ENCODE measurements at regions not wholly inside any gene's neighbourhood (a gene's known extent, or its start where the extent isn't known, plus 50 kb on each side); places are given as distances from the start of the nearest gene placed in this dataset.

DNA sequence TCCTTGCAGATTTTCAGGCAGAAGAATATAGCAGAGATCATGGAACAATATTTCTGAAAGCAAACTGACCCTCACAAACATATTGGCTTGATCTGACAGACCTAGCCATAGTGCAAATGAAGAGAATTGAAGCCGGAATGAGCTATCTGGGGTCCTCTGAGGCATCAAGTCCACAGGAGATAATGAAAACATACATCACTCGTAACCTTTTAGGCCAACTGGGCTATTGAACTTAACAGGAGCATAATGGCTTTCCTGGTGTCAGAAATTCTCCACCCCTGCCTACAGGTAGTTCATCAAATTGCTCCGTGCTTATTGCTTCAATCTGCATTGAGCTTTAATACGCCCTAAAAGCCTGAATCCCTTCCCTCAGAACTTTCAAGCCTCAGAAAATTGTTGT lies 1414.6 kb upstream of the TENM4 start:
- Histone ChIP-seq H3K9me2 (replicated peaks; ENCODE audit: insufficient read depth) (no peaks in the 10 kb centered on the region), H3K4me3 (no peak overlapping the region), H3K4me2 (no peak overlapping the region), H3K27me3 (no peaks in the 10 kb centered on the region), H3K36me3 (replicated peaks; ENCODE audit: insufficient read depth, low read depth) (no peaks in the 10 kb centered on the region), H3K9me3 (ENCODE audit: low read depth) (no peaks in the 10 kb centered on the region), H3K4me1 (ENCODE audit: insufficient read depth) (no peaks in the 10 kb centered on the region), H3K79me2 (no peaks in the 10 kb centered on the region), H2AFZ (no peak overlapping the region), H3K27ac (no peak overlapping the region), H4K20me1 (ENCODE audit: insufficient read depth, poor library complexity, severe bottlenecking) (no peaks in the 10 kb centered on the region)
- TF ChIP-seq EZH2phosphoT487 (IDR thresholded peaks at IDR 0.05; ENCODE audit: low read depth, severe bottlenecking, unreplicated experiment) (no peak), EZH2 (IDR thresholded peaks at IDR 0.05; ENCODE audit: borderline replicate concordance) (no peak)
- TF ChIP-seq, protein P1, sequence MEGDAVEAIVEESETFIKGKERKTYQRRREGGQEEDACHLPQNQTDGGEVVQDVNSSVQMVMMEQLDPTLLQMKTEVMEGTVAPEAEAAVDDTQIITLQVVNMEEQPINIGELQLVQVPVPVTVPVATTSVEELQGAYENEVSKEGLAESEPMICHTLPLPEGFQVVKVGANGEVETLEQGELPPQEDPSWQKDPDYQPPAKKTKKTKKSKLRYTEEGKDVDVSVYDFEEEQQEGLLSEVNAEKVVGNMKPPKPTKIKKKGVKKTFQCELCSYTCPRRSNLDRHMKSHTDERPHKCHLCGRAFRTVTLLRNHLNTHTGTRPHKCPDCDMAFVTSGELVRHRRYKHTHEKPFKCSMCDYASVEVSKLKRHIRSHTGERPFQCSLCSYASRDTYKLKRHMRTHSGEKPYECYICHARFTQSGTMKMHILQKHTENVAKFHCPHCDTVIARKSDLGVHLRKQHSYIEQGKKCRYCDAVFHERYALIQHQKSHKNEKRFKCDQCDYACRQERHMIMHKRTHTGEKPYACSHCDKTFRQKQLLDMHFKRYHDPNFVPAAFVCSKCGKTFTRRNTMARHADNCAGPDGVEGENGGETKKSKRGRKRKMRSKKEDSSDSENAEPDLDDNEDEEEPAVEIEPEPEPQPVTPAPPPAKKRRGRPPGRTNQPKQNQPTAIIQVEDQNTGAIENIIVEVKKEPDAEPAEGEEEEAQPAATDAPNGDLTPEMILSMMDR (IDR thresholded peaks at IDR 0.05; ENCODE audit: poor library complexity), result no peak
- 78% methylated on average over 4 of the region's 4 CpGs for WGBS (ENCODE audit: low lambda C conversion rate, missing lambda C conversion rate)
- DNase-seq (ENCODE audit: low spot score), result no peak

DNA sequence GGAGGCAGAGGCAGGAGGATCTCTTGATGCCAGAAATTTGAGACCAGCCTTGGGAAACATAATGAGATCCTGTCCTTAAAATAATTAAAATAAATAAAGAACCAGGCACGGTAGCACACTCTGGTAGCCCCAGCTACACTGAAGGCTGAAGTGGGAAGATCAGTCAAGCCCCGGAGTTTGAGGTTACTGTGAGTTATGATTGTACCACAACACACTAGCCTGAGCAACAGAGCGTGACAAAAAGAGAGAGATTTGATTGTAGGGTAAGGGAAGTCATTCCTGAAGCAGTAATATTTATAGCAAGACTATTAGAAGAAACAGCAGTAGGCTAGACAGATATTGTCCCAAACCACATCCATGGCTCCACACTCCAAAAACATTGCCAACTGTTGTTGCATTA lies 1408.4 kb upstream of the TENM4 start:
- Histone ChIP-seq H3K27ac (no peak overlapping the region), H3K4me1 (ENCODE audit: insufficient read depth) (no peaks in the 10 kb centered on the region), H2AFZ (no peak overlapping the region), H3K79me2 (no peaks in the 10 kb centered on the region), H3K4me3 (no peak overlapping the region), H3K4me2 (no peak overlapping the region), H3K9me3 (ENCODE audit: low read depth) (no peaks in the 10 kb centered on the region), H3K9me2 (replicated peaks; ENCODE audit: insufficient read depth) (no peaks in the 10 kb centered on the region), H3K27me3 (no peaks in the 10 kb centered on the region), H4K20me1 (ENCODE audit: insufficient read depth, poor library complexity, severe bottlenecking) (no peaks in the 10 kb centered on the region), H3K36me3 (replicated peaks; ENCODE audit: insufficient read depth, low read depth) (no peaks in the 10 kb centered on the region)
- DNase-seq (ENCODE audit: low spot score), result no peak
- 93% methylated on average over 3 of the region's 3 CpGs for WGBS (ENCODE audit: low lambda C conversion rate, missing lambda C conversion rate)
- TF ChIP-seq, protein P1 (IDR thresholded peaks at IDR 0.05; ENCODE audit: poor library complexity), result no peak
- TF ChIP-seq EZH2 (IDR thresholded peaks at IDR 0.05; ENCODE audit: borderline replicate concordance), result no peak
- TF ChIP-seq EZH2phosphoT487 (IDR thresholded peaks at IDR 0.05; ENCODE audit: low read depth, severe bottlenecking, unreplicated experiment), result no peak

DNA sequence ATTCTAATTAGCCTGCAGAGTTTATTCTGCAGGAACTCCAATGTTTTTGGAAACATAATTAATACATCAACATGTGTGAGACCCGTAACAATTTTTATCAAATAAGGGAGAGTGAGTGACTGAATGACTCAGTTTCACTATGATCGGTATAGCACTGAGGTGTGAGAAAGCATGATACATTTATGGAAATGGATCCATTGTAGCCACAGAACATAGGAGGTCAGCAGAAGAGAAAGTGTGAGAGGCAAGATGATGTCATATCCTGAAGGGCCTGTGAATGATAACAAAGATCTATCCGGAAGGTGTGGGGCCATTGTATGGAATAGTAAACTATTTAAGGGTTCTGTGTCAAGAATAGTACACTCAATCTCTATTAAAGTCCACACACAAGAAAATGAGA lies 1406.1 kb upstream of the TENM4 start:
- no peaks in the 10 kb centered on the region for H3K9me3 ChIP-seq (ENCODE audit: low read depth)
- TF ChIP-seq EZH2 (IDR thresholded peaks at IDR 0.05; ENCODE audit: borderline replicate concordance) (no peak), EZH2phosphoT487 (IDR thresholded peaks at IDR 0.05; ENCODE audit: low read depth, severe bottlenecking, unreplicated experiment) (no peak)
- TF ChIP-seq, protein P1 (IDR thresholded peaks at IDR 0.05; ENCODE audit: poor library complexity), result no peak
- WGBS (ENCODE audit: low lambda C conversion rate, missing lambda C conversion rate), result 79% methylated on average over 3 of the region's 3 CpGs

DNA sequence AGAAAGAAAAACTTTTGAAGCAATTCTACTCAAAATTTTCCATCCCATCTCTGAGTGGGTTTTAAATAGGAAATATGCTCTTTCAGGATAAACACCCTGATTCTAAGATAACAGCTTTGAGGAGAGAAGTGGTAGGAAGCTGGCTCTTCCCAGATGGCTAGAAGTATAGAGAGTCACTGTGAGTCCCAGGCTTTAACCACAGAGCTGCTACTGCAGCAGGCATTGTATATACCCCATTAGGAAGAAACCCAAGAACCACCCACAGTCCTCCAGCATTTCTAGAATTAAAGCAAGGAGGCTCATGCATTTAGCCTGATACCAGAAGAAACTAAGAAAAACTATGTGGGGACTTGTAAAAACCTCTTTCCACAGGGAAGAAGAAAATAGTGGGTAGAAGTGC lies 1405.6 kb upstream of the TENM4 start:
- Histone ChIP-seq H4K20me1 (ENCODE audit: insufficient read depth, poor library complexity, severe bottlenecking) (no peaks in the 10 kb centered on the region), H2AFZ (no peak overlapping the region), H3K4me3 (no peak overlapping the region), H3K9me3 (ENCODE audit: low read depth) (no peaks in the 10 kb centered on the region), H3K9me2 (replicated peaks; ENCODE audit: insufficient read depth) (no peaks in the 10 kb centered on the region), H3K36me3 (replicated peaks; ENCODE audit: insufficient read depth, low read depth) (no peaks in the 10 kb centered on the region), H3K79me2 (no peaks in the 10 kb centered on the region), H3K27me3 (no peaks in the 10 kb centered on the region), H3K27ac (no peak overlapping the region), H3K4me1 (ENCODE audit: insufficient read depth) (no peaks in the 10 kb centered on the region), H3K4me2 (no peak overlapping the region)
- TF ChIP-seq EZH2phosphoT487 (IDR thresholded peaks at IDR 0.05; ENCODE audit: low read depth, severe bottlenecking, unreplicated experiment) (no peak), EZH2 (IDR thresholded peaks at IDR 0.05; ENCODE audit: borderline replicate concordance) (no peak)
- TF ChIP-seq, protein P1 (IDR thresholded peaks at IDR 0.05; ENCODE audit: poor library complexity), result no peak
- DNase-seq (ENCODE audit: low spot score), result no peak

More for the DNA sequence above, 1406.1 kb upstream of the TENM4 start:
- no peak overlapping the region for H3K4me2 ChIP-seq
- no peaks in the 10 kb centered on the region for H4K20me1 ChIP-seq (ENCODE audit: insufficient read depth, poor library complexity, severe bottlenecking)
- no peak overlapping the region for H3K27ac ChIP-seq
- H3K27me3 ChIP-seq, result no peaks in the 10 kb centered on the region
- no peak overlapping the region for H2AFZ ChIP-seq
- H3K36me3 ChIP-seq (replicated peaks; ENCODE audit: insufficient read depth, low read depth), result no peaks in the 10 kb centered on the region
- H3K9me2 ChIP-seq (replicated peaks; ENCODE audit: insufficient read depth), result no peaks in the 10 kb centered on the region
- H3K4me1 ChIP-seq (ENCODE audit: insufficient read depth), result no peaks in the 10 kb centered on the region
- no peaks in the 10 kb centered on the region for H3K79me2 ChIP-seq
- no peak overlapping the region for H3K4me3 ChIP-seq
- no peak for DNase-seq (ENCODE audit: low spot score)
